ENCODE measurements at regions not wholly inside any gene's neighbourhood (a gene's known extent, or its start where the extent isn't known, plus 50 kb on each side); places are given as distances from the start of the nearest gene placed in this dataset.
"Not testable (repeated sequence)": the region's sequence is repeated elsewhere in the genome, so short reads cannot be mapped to it uniquely, and the experiment has no call there.

GRCh38 chr1:221971035-221971434 is 229.1 kb upstream of the DUSP10 start:
- TF ChIP-seq BHLHE40 (IDR thresholded peaks at IDR 0.05; ENCODE audit: borderline replicate concordance); TARDBP (IDR thresholded peaks at IDR 0.05); FOXK2 (IDR thresholded peaks at IDR 0.05); ZNF384 (IDR thresholded peaks at IDR 0.05); FOXM1 (IDR thresholded peaks at IDR 0.05; ENCODE audit: borderline replicate concordance); SP1 (IDR thresholded peaks at IDR 0.05); ELF4 (IDR thresholded peaks at IDR 0.05); PKNOX1 (IDR thresholded peaks at IDR 0.05); LEF1 (IDR thresholded peaks at IDR 0.05; ENCODE audit: borderline replicate concordance); ARNT (IDR thresholded peaks at IDR 0.05); SUZ12 (IDR thresholded peaks at IDR 0.05): not testable (repeated sequence)
